ENCODE measurements at regions not wholly inside any gene's neighbourhood (a gene's known extent, or its start where the extent isn't known, plus 50 kb on each side); places are given as distances from the start of the nearest gene placed in this dataset.
"Not testable (repeated sequence)": the region's sequence is repeated elsewhere in the genome, so short reads cannot be mapped to it uniquely, and the experiment has no call there.

DNA sequence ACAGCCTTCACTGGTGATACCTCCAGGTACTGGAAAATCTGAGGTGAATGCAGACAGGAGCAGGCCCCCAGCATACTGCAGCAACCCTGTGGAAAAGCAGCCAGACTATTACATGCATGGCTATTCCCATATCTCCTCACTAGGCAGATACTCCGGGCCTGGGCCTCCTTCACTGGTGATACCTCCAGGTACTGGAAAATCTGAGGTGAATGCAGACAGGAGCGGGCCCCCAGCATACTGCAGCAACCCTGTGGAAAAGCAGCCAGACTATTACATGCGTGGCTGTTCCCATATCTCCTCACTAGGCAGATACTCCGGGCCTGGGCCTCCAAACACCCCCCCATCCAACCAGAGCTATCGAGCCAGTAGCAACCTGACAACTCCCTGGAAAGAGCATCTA, 724.2 kb downstream of the KLHL13 start:
- not testable (repeated sequence) for TF ChIP-seq EZH2 (IDR thresholded peaks at IDR 0.05; ENCODE audit: borderline replicate concordance, low read length)
- TF ChIP-seq, protein P1, sequence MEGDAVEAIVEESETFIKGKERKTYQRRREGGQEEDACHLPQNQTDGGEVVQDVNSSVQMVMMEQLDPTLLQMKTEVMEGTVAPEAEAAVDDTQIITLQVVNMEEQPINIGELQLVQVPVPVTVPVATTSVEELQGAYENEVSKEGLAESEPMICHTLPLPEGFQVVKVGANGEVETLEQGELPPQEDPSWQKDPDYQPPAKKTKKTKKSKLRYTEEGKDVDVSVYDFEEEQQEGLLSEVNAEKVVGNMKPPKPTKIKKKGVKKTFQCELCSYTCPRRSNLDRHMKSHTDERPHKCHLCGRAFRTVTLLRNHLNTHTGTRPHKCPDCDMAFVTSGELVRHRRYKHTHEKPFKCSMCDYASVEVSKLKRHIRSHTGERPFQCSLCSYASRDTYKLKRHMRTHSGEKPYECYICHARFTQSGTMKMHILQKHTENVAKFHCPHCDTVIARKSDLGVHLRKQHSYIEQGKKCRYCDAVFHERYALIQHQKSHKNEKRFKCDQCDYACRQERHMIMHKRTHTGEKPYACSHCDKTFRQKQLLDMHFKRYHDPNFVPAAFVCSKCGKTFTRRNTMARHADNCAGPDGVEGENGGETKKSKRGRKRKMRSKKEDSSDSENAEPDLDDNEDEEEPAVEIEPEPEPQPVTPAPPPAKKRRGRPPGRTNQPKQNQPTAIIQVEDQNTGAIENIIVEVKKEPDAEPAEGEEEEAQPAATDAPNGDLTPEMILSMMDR (conservative IDR thresholded peaks at IDR 0.05 in 1 of 2, IDR thresholded peaks at IDR 0.05 in 1 of 2; ENCODE audit: extremely low read depth in 1 of 2, insufficient read depth in 1 of 2, low read depth in 1 of 2, low read length in 2 of 2) = not testable (repeated sequence)

All from mammary epithelial cell (primary cell).